ENCODE measurements at regions not wholly inside any gene's neighbourhood (a gene's known extent, or its start where the extent isn't known, plus 50 kb on each side); places are given as distances from the start of the nearest gene placed in this dataset.

- WGBS, 2 donors = 81 to 90% methylated on average over 4 of the region's 4 CpGs
- Histone ChIP-seq H3K27ac (no peak overlapping the region), H3K27me3 (no peaks in the 10 kb centered on the region), H3K4me3 (replicated peaks in 1 of 3) (no peak overlapping the region), H3K4me1 (peaks cover 5 to 6% of the 10 kb centered on the region in 2 donors), H3K9me3 (no peaks in the 10 kb centered on the region), H3K36me3 (no peaks in the 10 kb centered on the region)
- intact Hi-C loops (cut with DNase I) = no loop called here
- no peak for DNase-seq
- TF ChIP-seq POLR2A (IDR thresholded peaks at IDR 0.05) (no peak), CTCF (IDR thresholded peaks at IDR 0.05) (no peak)
These were observed 203.1 kb upstream of the MPPED2 start for GRCh38 chr11:30789270-30789669.

GRCh38 chr11:30788849-30789248 is 202.7 kb upstream of the MPPED2 start:
- Histone ChIP-seq H3K4me3 (replicated peaks in 1 of 3) (no peak overlapping the region), H3K27me3 (no peaks in the 10 kb centered on the region), H3K27ac (no peak overlapping the region), H3K36me3 (no peaks in the 10 kb centered on the region), H3K4me1 (peaks cover 5 to 6% of the 10 kb centered on the region in 2 donors), H3K9me3 (no peaks in the 10 kb centered on the region)
- intact Hi-C loops (cut with DNase I) = no loop called here
- no peak for DNase-seq
- no peak for TF ChIP-seq POLR2A (IDR thresholded peaks at IDR 0.05)
- TF ChIP-seq CTCF (IDR thresholded peaks at IDR 0.05) = no peak
- WGBS, 2 donors = 94% methylated on average over 2 of the region's 2 CpGs

DNA sequence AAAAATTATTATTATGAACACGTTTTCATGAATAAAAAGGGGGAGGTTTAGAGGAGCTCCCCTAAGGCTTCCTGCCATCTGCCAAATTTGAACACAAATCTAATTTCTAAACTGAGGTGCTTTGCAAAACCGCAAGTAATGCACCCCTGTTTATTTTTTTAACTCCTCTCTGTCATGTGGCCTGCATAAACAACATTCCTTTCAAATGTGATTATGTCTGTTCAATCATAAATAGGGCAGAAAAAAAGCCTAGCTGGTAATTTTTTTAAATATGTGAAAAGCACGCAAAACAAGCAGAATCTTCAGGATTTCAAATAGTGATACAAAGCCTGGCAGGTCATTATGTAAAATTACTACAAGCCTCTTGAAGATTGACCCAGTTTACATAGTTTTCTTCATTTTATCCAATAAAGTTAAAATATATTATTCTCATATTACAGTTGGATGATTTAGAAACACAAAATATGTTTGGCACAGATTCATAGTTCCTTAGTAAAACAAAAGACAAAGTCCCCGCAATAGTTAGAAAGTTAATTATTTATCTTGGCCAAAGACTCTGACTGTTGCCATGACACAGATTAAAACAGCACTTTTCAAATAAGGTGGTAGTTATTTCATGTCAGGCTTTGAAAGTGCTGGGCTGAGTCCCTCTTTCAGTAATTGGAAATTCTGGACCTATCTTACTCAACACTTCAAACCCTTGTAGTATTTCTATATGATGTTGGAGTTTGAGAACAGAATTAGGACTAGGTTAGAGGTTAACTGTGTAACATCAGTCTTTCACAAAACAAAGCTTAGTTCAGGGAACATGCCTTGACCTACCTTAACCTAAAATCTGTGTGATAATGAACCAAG is 200.3 kb upstream of the MPPED2 start:
- DNase-seq = no peak
- Histone ChIP-seq H3K27ac (no peak overlapping the region), H3K4me1 (peaks cover 5 to 6% of the 10 kb centered on the region in 2 donors), H3K36me3 (no peaks in the 10 kb centered on the region), H3K27me3 (no peaks in the 10 kb centered on the region), H3K9me3 (no peaks in the 10 kb centered on the region), H3K4me3 (replicated peaks in 1 of 3) (no peak overlapping the region)
- TF ChIP-seq POLR2A (IDR thresholded peaks at IDR 0.05) (no peak), CTCF (IDR thresholded peaks at IDR 0.05) (no peak)
- WGBS, 2 donors = 48 to 51% methylated on average over 4 of the region's 4 CpGs
- intact Hi-C loops (cut with DNase I) = no loop called here

GRCh38 chr11:30778596-30778995 is 192.4 kb upstream of the MPPED2 start:
- Histone ChIP-seq H3K27me3 (no peaks in the 10 kb centered on the region), H3K9me3 (no peaks in the 10 kb centered on the region), H3K36me3 (no peaks in the 10 kb centered on the region), H3K4me3 (replicated peaks in 1 of 3) (no peak overlapping the region), H3K4me1 (peaks cover 0 to 16% of the 10 kb centered on the region in 2 donors), H3K27ac (no peak overlapping the region)
- no peak for DNase-seq
- TF ChIP-seq CTCF (IDR thresholded peaks at IDR 0.05) (no peak), POLR2A (IDR thresholded peaks at IDR 0.05) (no peak)
- 76 to 79% methylated on average over 1 of the region's 1 CpG for WGBS, 2 donors
- intact Hi-C loops (cut with DNase I) = no loop called here

DNA sequence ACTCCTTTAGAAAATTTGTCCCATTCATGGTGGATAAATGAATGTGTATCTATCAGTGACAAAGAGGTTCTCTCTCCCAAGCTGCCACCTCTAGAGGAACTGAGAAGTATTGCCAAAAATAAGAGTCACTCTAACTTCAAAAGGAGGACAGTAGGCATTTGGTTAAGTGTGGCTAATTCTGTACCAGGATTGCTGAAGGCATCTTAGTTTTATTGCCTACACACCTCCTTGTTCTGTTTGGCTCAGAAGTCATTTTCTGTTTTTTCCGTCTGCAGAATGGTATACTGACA is 189.0 kb upstream of the MPPED2 start:
- DNase-seq = no peak
- intact Hi-C loops (cut with DNase I) = no loop called here

More for the DNA sequence above, 189.0 kb upstream of the MPPED2 start:
- Histone ChIP-seq H3K4me3 (replicated peaks in 1 of 3) (no peak overlapping the region), H3K9me3 (no peaks in the 10 kb centered on the region), H3K4me1 (peaks cover 0 to 16% of the 10 kb centered on the region in 2 donors), H3K36me3 (no peaks in the 10 kb centered on the region), H3K27me3 (no peaks in the 10 kb centered on the region), H3K27ac (no peak overlapping the region)
- 44 to 55% methylated on average over 1 of the region's 1 CpG for WGBS, 2 donors
- TF ChIP-seq POLR2A (IDR thresholded peaks at IDR 0.05) (no peak), CTCF (IDR thresholded peaks at IDR 0.05) (peak in 2 of 6 experiments; percentile 29 to 33)

All from thyroid gland (tissue), 4 donors.